GM21367 (cell line): ENCODE measurements at regions not wholly inside any gene's neighbourhood (a gene's known extent, or its start where the extent isn't known, plus 50 kb on each side); places are given as distances from the start of the nearest gene placed in this dataset.
"Not testable (repeated sequence)": the region's sequence is repeated elsewhere in the genome, so short reads cannot be mapped to it uniquely, and the experiment has no call there.

Experiments
- ATAC-seq: cut with Tn5 transposase; IDR thresholded peaks from one replicate; pipeline ENCODE4 v1.9.1; 2021; ENCODE audit not compliant: unreplicated experiment

GRCh38 chr6:57860481-57861315, 543.3 kb downstream of the PRIM2 start:
- ATAC-seq = not testable (repeated sequence)

GRCh38 chr6:57870083-57870482, 552.7 kb downstream of the PRIM2 start:
- ATAC-seq = not testable (repeated sequence)

DNA sequence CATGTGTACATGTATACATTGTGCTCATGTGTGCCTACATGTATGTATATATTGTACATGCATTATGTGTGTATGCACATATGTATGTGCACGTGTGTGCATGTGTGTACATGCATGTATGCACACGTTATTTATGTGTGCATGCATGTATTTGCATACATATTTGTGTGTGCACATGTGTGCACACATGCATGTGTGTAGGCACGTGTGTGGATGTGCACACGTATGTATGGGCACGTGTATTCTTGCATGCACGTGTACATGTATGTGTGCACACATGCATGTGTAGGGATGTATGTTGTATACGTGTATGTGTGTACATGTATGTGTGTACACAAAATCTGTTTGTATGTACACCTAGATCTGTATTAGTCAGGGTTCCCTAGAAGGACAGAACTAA, 556.0 kb downstream of the PRIM2 start:
- ATAC-seq = not testable (repeated sequence)

DNA sequence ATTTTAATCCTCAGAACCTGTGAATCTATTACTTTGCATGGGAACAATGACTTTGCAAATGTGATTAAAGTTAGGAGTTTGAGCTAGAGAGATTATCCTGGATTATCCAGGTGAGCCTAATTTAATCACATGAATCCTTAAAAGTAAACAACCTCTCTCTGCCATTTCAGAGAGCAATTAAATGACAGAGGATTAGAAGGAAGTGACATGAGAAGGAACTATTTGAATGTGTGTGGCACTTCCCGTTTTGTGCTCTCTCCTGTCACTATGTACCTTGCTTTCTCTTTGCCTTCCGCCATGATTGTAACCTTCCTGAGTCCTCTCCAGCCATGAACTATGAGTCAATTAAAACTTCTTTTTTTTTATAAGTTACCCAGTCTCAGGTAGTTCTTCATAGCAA, 559.2 kb downstream of the PRIM2 start:
- ATAC-seq = not testable (repeated sequence)

DNA sequence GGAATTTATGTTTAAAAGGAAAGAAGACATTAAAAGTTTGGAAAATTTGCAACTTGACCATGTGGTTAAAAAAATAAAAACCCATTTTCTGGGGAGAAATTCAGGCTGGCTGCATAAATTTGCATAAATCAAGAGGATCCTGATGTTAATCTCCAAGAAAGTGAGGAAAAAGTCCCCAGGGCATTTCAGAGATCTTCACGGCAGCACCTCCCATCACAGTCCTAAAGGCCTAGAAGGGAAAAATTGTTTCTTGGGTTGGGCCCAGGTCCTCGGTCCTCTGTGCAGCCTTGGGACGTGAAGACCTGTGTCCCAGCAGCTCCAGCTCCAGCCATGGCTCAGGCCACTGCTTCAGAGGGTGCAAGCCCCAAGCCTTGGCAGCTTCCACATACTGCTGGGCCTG, 560.3 kb downstream of the PRIM2 start:
- not testable (repeated sequence) for ATAC-seq

- ATAC-seq = not testable (repeated sequence)
Measured at GRCh38 chr6:57878792-57879191, 561.4 kb downstream of the PRIM2 start.

DNA sequence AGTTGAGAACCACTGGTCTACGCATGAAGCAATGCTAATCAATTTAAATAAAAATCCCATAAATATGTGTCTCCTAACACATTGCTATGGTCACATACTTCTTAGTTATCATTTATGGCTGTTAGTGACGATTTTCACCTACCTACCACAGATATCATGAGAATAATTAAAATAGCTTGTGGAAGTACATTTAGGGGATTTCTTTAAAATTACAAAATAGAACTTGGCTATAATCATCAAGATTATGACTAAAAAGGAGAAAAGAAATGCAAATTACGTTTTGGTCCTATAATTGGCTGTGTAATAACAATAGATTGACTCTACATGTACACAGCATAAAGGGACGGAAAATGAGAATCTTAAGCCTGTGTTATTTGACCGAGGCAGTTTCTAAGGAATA, 581.4 kb downstream of the PRIM2 start:
- ATAC-seq = peak; percentile 62

GRCh38 chr6:57900687-57901399, 583.4 kb downstream of the PRIM2 start:
- ATAC-seq = not testable (repeated sequence)

DNA sequence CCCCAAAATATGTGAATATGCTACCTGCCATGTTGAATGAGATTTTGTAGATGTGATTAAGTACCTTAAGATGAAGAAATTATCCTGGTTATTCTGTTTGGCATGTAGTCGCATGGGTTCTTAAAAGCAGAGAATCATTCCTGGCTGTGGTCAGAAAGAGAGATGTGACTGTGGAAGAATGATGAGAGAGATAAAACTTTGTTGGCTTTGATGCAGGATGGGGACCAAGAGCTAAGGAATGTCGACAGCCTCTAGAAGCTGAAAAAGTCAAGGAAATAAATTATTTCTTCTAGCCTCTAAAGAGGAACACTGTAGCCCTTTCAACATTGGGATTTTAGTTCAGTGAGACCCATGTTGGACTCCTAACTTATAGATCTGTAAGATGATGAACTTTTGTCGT, 584.0 kb downstream of the PRIM2 start:
- ATAC-seq = not testable (repeated sequence)

DNA sequence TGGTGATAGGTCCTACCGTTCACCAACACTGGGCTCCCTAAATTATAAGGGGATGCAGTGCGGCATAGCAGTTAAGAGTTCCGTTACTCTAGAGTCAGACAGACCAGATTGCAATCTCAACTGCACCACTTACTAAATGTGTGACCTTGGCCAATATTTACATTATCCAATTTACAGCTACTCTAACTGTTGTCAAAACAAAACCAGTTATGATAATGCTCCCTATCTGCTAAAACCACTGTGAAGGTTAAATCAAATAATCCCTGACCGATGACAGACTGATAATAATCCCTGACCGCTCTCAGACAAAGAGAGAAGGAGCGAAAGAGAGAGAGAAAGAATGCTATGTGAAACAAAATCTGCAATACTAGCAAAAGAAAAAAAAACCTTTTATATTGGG, 586.9 kb downstream of the PRIM2 start:
- ATAC-seq = not testable (repeated sequence)

GRCh38 chr6:57915300-57915699, 597.9 kb downstream of the PRIM2 start:
- ATAC-seq = not testable (repeated sequence)

DNA sequence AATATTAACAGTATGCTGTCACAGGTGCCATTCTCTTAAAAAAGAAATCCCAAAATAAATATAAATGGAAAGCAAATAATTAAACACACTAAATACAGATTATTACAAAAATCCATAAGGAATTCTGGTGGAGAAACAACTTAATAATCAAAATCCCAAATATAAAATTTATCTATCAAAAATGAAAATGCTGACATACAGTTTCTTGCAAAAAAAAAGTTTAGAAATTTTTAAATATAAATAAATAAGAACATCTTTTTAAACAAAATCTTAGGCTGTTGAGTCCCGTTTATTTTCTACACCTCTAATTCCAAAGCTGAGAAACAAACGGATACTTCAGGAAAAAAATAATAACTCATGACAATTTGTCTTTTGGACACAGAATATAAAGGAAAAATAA, 625.5 kb downstream of the PRIM2 start:
- ATAC-seq = not testable (repeated sequence)

GRCh38 chr6:57946084-57946768, 628.8 kb downstream of the PRIM2 start:
- ATAC-seq = not testable (repeated sequence)

- ATAC-seq = not testable (repeated sequence)
Measured at GRCh38 chr6:57946769-57947091, 629.3 kb downstream of the PRIM2 start.

GRCh38 chr6:57948481-57948880, 631.1 kb downstream of the PRIM2 start:
- not testable (repeated sequence) for ATAC-seq

DNA sequence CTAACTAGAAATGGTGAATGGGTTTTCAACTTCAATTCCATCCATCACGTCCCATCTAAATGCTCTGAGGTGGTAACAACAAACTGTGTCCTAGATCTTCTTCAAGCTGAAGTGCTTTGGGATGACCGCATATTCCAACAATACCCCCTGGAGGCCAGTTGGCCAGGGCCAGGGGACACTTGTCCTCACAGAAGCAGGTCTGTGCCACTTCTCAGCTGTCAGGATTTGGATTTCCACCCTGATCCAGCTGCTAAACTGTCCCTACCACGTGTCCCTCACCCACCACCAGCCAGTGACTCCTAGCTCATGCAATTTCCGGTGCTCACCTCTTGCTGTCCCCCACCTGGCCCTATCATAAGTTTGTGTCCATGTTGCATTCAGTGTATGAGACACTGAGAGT, 633.0 kb downstream of the PRIM2 start:
- ATAC-seq = not testable (repeated sequence)

DNA sequence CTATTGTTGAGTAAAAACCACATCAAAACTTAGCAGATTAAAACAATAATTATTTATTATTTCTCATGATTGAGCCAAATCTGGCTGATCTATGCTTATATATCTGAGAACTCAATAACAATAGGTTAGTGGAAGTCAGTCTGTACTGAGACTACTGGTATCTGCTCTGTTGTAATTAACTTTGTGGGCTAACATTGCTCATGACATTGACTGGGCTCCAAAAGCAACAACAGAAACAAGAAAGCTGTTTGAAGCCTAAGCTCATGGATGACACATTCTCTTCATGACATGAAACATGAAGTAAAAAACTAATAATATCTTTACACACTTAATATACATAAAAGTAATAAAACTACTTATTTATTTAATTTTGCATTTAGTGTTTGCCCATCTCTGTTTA, 649.3 kb downstream of the PRIM2 start:
- not testable (repeated sequence) for ATAC-seq

DNA sequence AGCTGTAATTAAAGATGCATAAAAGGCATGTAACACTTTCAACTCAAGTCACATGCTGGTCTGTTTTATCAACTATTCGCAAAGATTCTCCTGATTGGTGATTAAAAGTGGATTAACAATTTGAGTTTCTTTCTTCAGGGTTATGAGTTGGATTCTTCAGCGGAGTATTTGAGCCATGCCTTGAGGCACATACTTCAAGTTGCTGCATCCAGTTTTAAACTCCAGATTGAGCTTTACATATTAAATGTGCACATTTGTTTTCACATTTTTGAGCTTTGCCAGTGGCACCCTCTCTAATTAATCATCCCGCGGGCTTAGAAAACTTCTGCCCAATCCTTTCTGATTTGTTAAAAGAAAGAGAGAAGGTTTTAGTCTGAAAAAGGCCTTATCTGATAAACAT, 654.5 kb downstream of the PRIM2 start:
- ATAC-seq = not testable (repeated sequence)

- ATAC-seq = no peak
Measured at GRCh38 chr6:57974653-57975052, 657.2 kb downstream of the PRIM2 start.

- not testable (repeated sequence) for ATAC-seq
Measured at GRCh38 chr6:57975127-57975526, 657.7 kb downstream of the PRIM2 start.

GRCh38 chr6:57976371-57976770, 658.9 kb downstream of the PRIM2 start:
- ATAC-seq = not testable (repeated sequence)

GRCh38 chr6:57983603-57984002, 666.2 kb downstream of the PRIM2 start:
- ATAC-seq = not testable (repeated sequence)
